H9 (cell line): ENCODE measurements at regions not wholly inside any gene's neighbourhood (a gene's known extent, or its start where the extent isn't known, plus 50 kb on each side); places are given as distances from the start of the nearest gene placed in this dataset.

ENCODE experiments used
- DNase-seq: peaks from one replicate; pipeline ENCODE4 v3.0.0-alpha.2; 2017
- H2AFZ ChIP-seq: one replicate; pipeline ENCODE4 v1.6.1; 2013; ENCODE audit warnings: mild to moderate bottlenecking, low read length, control low read depth, moderate library complexity
- H2AK5ac ChIP-seq: 2 replicates; pipeline ENCODE4 v1.6.1; 2013; ENCODE audit warnings: low read length, control low read depth, mixed read lengths; ENCODE audit not compliant: insufficient read length
- H2BK120ac ChIP-seq: one replicate; pipeline ENCODE4 v1.6.1; 2013; ENCODE audit warnings: low read depth, mild to moderate bottlenecking, low read length, control low read depth, inconsistent platforms; ENCODE audit not compliant: poor library complexity, severe bottlenecking
- H2BK12ac ChIP-seq: 2 replicates; pipeline ENCODE4 v1.6.1; 2013; ENCODE audit warnings: low read length, control low read depth, mixed read lengths, low read depth; ENCODE audit not compliant: insufficient read length
- H2BK15ac ChIP-seq: 2 replicates; pipeline ENCODE4 v1.6.1; 2013; ENCODE audit warnings: low read depth, low read length, control low read depth
- H2BK20ac ChIP-seq: one replicate; pipeline ENCODE4 v1.6.1; 2013; ENCODE audit warnings: low read depth, mild to moderate bottlenecking, low read length, control low read depth, inconsistent platforms; ENCODE audit not compliant: poor library complexity, severe bottlenecking
- H2BK5ac ChIP-seq: 2 replicates; pipeline ENCODE4 v1.6.1; 2013; ENCODE audit warnings: low read length, control low read depth, mixed read lengths; ENCODE audit not compliant: insufficient read length
- H3K14ac ChIP-seq: 2 replicates; pipeline ENCODE4 v1.6.1; 2013; ENCODE audit warnings: low read length, control low read depth; ENCODE audit not compliant: insufficient read depth
- H3K18ac ChIP-seq: 2 replicates; pipeline ENCODE4 v1.6.1; 2013; ENCODE audit warnings: low read depth, mild to moderate bottlenecking, mixed read lengths, low read length, control low read depth; ENCODE audit not compliant: insufficient read length
- H3K23ac ChIP-seq: 2 replicates; pipeline ENCODE4 v1.6.1; 2013; ENCODE audit warnings: low read length, control low read depth, mixed read lengths, low read depth; ENCODE audit not compliant: insufficient read length
- H3K23me2 ChIP-seq: 2 replicates; pipeline ENCODE4 v1.6.1; 2013; ENCODE audit warnings: low read depth, mild to moderate bottlenecking, mixed read lengths, low read length, control low read depth; ENCODE audit not compliant: insufficient read length, poor library complexity, severe bottlenecking
- H3K27ac ChIP-seq: 2 replicates; pipeline ENCODE4 v1.5.1; 2013; ENCODE audit warnings: low read length, control low read depth, mixed read lengths, low read depth; ENCODE audit not compliant: insufficient read length
- H3K27me3 ChIP-seq: 2 replicates; pipeline ENCODE4 v1.6.1; 2013; ENCODE audit warnings: low read length, control low read depth, inconsistent platforms; ENCODE audit not compliant: insufficient read depth
- H3K4ac ChIP-seq: 2 replicates; pipeline ENCODE4 v1.6.1; 2013; ENCODE audit warnings: low read depth, mild to moderate bottlenecking, control low read depth, inconsistent platforms, low read length, moderate library complexity
- H3K4me1 ChIP-seq: 2 replicates; pipeline ENCODE4 v1.6.1; 2013; ENCODE audit warnings: low read length, control low read depth, inconsistent platforms; ENCODE audit not compliant: insufficient read depth
- H3K4me2 ChIP-seq: 2 replicates; pipeline ENCODE4 v1.6.1; 2013; ENCODE audit warnings: low read length, control low read depth, mixed read lengths; ENCODE audit not compliant: insufficient read length, insufficient read depth
- H3K56ac ChIP-seq: 2 replicates; pipeline ENCODE4 v1.6.1; 2013; ENCODE audit warnings: low read depth, mild to moderate bottlenecking, mixed read lengths, low read length, control low read depth; ENCODE audit not compliant: insufficient read length
- H3K79me1 ChIP-seq: 2 replicates; pipeline ENCODE4 v1.6.1; 2013; ENCODE audit warnings: low read depth, mild to moderate bottlenecking, moderate library complexity, low read length, control low read depth, inconsistent platforms; ENCODE audit not compliant: insufficient read depth, poor library complexity, severe bottlenecking
- H3K79me2 ChIP-seq: 2 replicates; pipeline ENCODE4 v1.6.1; 2013; ENCODE audit warnings: low read length, control low read depth, inconsistent platforms; ENCODE audit not compliant: insufficient read depth
- H3K9ac ChIP-seq: 2 replicates; pipeline ENCODE4 v1.6.1; 2013; ENCODE audit warnings: low read length, control low read depth, mixed read lengths; ENCODE audit not compliant: insufficient read length; ENCODE audit errors: extremely low read depth
- H3K9me3 ChIP-seq: one replicate; pipeline ENCODE4 v1.6.1; 2013; ENCODE audit warnings: low read depth, low read length, inconsistent platforms; ENCODE audit not compliant: control insufficient read depth
- H3T11ph ChIP-seq: one replicate; pipeline ENCODE4 v1.6.1; 2013; ENCODE audit warnings: mild to moderate bottlenecking, low read length, control low read depth, inconsistent platforms
- H4K20me1 ChIP-seq: one replicate; pipeline ENCODE4 v1.6.1; 2013; ENCODE audit not compliant: control insufficient read depth, insufficient read length, insufficient read depth
- H4K5ac ChIP-seq: 2 replicates; pipeline ENCODE4 v1.6.1; 2013; ENCODE audit warnings: low read depth, mild to moderate bottlenecking, mixed read lengths, low read length, control low read depth; ENCODE audit not compliant: insufficient read length
- H4K8ac ChIP-seq: replicated peaks from 2 replicates; pipeline ENCODE4 v1.6.1; 2013; ENCODE audit warnings: low read length, control low read depth, mixed read lengths, low read depth; ENCODE audit not compliant: insufficient read length
- H4K91ac ChIP-seq: 2 replicates; pipeline ENCODE4 v1.6.1; 2013; ENCODE audit warnings: low read depth, mild to moderate bottlenecking, moderate library complexity, mixed read lengths, low read length, control low read depth; ENCODE audit not compliant: insufficient read length
- H3K27ac Mint-ChIP-seq, 3 experiments: 2 replicates in 2 of 3; 3 replicates in 1 of 3; pipeline ENCODE4 v1.8.0; 2020 to 2021; ENCODE audit warnings: mixed read lengths in 3 of 3, mild to moderate bottlenecking in 1 of 3, moderate library complexity in 1 of 3
- H3K27me3 Mint-ChIP-seq: 2 replicates; pipeline ENCODE4 v1.8.0; 2021; ENCODE audit warnings: low read depth, mild to moderate bottlenecking, moderate library complexity, mixed read lengths
- H3K36me3 Mint-ChIP-seq, 3 experiments: 2 replicates in 2 of 3; 3 replicates in 1 of 3; pipeline ENCODE4 v1.8.0; 2020 to 2021; ENCODE audit warnings: low read depth in 3 of 3, mixed read lengths in 3 of 3; ENCODE audit not compliant: insufficient read depth in 1 of 3
- H3K4me1 Mint-ChIP-seq, 2 experiments: 2 replicates each; pipeline ENCODE4 v1.8.0; 2020; ENCODE audit warnings: mixed read lengths in 2 of 2
- H3K4me3 Mint-ChIP-seq, 2 experiments: 2 replicates in 1 of 2; 3 replicates in 1 of 2; pipeline ENCODE4 v1.8.0; 2020 to 2021; ENCODE audit warnings: mild to moderate bottlenecking in 2 of 2, mixed read lengths in 2 of 2, moderate library complexity in 1 of 2
- H3K9me3 Mint-ChIP-seq, 2 experiments: 2 replicates in 1 of 2; 3 replicates in 1 of 2; pipeline ENCODE4 v1.8.0; 2020; ENCODE audit warnings: mild to moderate bottlenecking in 2 of 2, mixed read lengths in 2 of 2, moderate library complexity in 1 of 2
- whole genome bisulfite sequencing: extraction: QIAGEN DNeasy Blood & Tissue Kit; methylation state at CpG from one replicate; pipeline ENCODE4 v1.1.7; 2013; ENCODE audit warnings: missing lambda C conversion rate, low lambda C conversion rate, mixed read lengths; ENCODE audit not compliant: insufficient read length; ENCODE audit errors: extremely low coverage; 5-methylcytosine and 5-hydroxymethylcytosine counted together
- TF ChIP-seq, protein P1 (sequence below): fragments of 200-600 bp; sonication (generic); conservative IDR thresholded peaks from 3 replicates; pipeline ENCODE4 v1.8.0; 2021; ENCODE audit warnings: antibody characterized with exemption, mild to moderate bottlenecking

GRCh38 chrX:4206941-4207340 is 493.5 kb upstream of the PRKX start:
- Histone ChIP-seq H3K18ac (no peak overlapping the region), H4K8ac (no peak overlapping the region), H3K23ac (no peak overlapping the region), H2BK12ac (no peak overlapping the region), H3K79me2 (no peaks in the 10 kb centered on the region), H3K56ac (no peak overlapping the region), H3K79me1 (no peaks in the 10 kb centered on the region), H2BK120ac (no peak overlapping the region), H4K5ac (no peak overlapping the region), H2AK5ac (no peak overlapping the region), H2AFZ (no peak overlapping the region), H4K20me1 (no peaks in the 10 kb centered on the region), H3T11ph (no peak overlapping the region), H3K23me2 (no peaks in the 10 kb centered on the region), H2BK20ac (no peak overlapping the region), H3K9ac (no peak overlapping the region), H3K4me2 (no peak overlapping the region), H2BK5ac (no peak overlapping the region), H3K4me1 (no peaks in the 10 kb centered on the region), H3K9me3 (no peaks in the 10 kb centered on the region), H3K27ac (no peak overlapping the region), H4K91ac (no peak overlapping the region), H3K14ac (no peak overlapping the region), H2BK15ac (no peak overlapping the region), H3K27me3 (no peaks in the 10 kb centered on the region), H3K4ac (no peak overlapping the region)
- H3K27me3 Mint-ChIP-seq = no peaks in the 10 kb centered on the region; the same call in 1 of the 2 replicates
- peaks cover 7 to 10% of the 10 kb centered on the region in 2 experiments for H3K4me1 Mint-ChIP-seq
- no peak for DNase-seq
- H3K27ac Mint-ChIP-seq = no peak overlapping the region
- H3K36me3 Mint-ChIP-seq = no peaks in the 10 kb centered on the region; a peak in 1 of 7 replicates
- H3K9me3 Mint-ChIP-seq = peaks cover 0 to 2% of the 10 kb centered on the region in 2 experiments; a peak in 3 of 5 replicates
- WGBS = no CpG with 5 or more reads among the region's 3 CpGs
- H3K4me3 Mint-ChIP-seq = no peak overlapping the region
- TF ChIP-seq, protein P1, sequence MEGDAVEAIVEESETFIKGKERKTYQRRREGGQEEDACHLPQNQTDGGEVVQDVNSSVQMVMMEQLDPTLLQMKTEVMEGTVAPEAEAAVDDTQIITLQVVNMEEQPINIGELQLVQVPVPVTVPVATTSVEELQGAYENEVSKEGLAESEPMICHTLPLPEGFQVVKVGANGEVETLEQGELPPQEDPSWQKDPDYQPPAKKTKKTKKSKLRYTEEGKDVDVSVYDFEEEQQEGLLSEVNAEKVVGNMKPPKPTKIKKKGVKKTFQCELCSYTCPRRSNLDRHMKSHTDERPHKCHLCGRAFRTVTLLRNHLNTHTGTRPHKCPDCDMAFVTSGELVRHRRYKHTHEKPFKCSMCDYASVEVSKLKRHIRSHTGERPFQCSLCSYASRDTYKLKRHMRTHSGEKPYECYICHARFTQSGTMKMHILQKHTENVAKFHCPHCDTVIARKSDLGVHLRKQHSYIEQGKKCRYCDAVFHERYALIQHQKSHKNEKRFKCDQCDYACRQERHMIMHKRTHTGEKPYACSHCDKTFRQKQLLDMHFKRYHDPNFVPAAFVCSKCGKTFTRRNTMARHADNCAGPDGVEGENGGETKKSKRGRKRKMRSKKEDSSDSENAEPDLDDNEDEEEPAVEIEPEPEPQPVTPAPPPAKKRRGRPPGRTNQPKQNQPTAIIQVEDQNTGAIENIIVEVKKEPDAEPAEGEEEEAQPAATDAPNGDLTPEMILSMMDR = no peak
